Cardiac fibroblast (primary cell): ENCODE measurements at regions not wholly inside any gene's neighbourhood (a gene's known extent, or its start where the extent isn't known, plus 50 kb on each side); places are given as distances from the start of the nearest gene placed in this dataset.

ENCODE experiments used
- DNase-seq, 2 donors: peaks; one replicate each; pipeline versions ENCODE4 v3.0.0 to v3.0.0-alpha.2; 2010; ENCODE audit warnings: low read depth in 2 of 2
- H3K4me3 ChIP-seq, 2 donors: replicated peaks in 1 of 2; 1 replicate in 1 of 2; 2 replicates in 1 of 2; pipeline ENCODE4 v1.5.1; 2011; ENCODE audit warnings: low read depth in 2 of 2, low read length in 2 of 2, mild to moderate bottlenecking in 2 of 2, moderate library complexity in 1 of 2
- TF ChIP-seq, protein P1 (sequence below): IDR thresholded peaks from one replicate; pipeline ENCODE4 v1.5.1; 2011; ENCODE audit warnings: low read depth, mild to moderate bottlenecking, low read length, inconsistent platforms

DNA sequence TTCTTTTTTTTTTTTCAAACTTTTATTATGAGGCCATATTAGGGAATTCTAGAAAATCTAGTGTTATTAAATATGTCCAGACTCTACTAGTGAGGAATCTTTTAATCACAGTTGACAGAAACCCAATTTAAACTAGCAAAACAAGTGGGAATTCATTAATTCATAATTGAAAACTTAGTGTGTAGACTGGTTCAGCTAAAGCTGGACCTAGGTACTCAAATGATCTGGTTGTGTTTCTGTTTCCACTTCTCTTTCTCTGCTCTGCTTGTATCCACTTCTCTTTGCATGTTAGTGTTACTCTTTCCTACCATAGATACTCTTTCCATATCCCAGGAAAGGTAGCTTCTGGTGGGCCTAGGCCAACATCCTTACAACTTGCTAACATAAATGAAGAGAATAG is 81.2 kb upstream of the HIVEP3 start:
- no peak overlapping the region for H3K4me3 ChIP-seq
- TF ChIP-seq, protein P1, sequence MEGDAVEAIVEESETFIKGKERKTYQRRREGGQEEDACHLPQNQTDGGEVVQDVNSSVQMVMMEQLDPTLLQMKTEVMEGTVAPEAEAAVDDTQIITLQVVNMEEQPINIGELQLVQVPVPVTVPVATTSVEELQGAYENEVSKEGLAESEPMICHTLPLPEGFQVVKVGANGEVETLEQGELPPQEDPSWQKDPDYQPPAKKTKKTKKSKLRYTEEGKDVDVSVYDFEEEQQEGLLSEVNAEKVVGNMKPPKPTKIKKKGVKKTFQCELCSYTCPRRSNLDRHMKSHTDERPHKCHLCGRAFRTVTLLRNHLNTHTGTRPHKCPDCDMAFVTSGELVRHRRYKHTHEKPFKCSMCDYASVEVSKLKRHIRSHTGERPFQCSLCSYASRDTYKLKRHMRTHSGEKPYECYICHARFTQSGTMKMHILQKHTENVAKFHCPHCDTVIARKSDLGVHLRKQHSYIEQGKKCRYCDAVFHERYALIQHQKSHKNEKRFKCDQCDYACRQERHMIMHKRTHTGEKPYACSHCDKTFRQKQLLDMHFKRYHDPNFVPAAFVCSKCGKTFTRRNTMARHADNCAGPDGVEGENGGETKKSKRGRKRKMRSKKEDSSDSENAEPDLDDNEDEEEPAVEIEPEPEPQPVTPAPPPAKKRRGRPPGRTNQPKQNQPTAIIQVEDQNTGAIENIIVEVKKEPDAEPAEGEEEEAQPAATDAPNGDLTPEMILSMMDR: no peak
- DNase-seq: no peak

DNA sequence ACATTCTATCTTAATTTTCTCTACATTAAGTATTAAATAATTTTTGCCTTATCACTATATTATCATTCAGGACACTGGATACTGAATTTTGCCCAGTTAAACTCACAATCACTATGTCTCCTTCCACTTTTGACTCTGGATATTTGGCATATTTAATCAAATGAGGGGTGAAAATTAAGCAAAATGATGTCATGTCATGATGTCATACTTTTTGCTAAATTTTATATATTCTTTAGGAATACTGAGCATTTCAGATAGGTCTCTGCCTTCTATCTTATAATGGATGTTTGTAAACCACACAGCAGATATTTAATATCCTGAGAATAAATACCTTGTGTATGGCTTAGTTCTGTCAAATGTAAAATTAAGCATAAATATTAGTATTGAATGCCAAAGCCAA is 79.5 kb upstream of the HIVEP3 start:
- no peak overlapping the region for H3K4me3 ChIP-seq
- no peak for DNase-seq

DNA sequence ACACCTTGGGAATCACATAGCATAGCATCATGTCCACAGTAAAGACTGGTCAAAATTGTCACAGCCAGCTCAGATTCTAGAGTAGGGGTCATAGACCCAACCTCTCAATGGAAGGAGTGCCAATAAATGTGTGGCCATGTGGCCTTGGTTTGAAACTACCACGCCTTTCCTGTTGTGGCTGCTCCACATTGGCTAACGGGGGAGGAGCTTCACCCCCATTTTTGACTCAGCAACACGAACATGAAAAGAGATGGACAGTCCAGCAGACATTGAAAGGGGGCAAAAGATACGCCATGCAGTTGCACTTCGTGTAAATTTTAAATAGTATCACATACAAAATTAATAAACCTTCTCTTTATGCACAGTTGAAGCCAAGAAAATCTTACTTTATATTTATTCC is 78.4 kb upstream of the HIVEP3 start:
- TF ChIP-seq, protein P1: no peak
- no peak overlapping the region for H3K4me3 ChIP-seq
- no peak for DNase-seq

More for the DNA sequence above, 79.5 kb upstream of the HIVEP3 start:
- TF ChIP-seq, protein P1: no peak

DNA sequence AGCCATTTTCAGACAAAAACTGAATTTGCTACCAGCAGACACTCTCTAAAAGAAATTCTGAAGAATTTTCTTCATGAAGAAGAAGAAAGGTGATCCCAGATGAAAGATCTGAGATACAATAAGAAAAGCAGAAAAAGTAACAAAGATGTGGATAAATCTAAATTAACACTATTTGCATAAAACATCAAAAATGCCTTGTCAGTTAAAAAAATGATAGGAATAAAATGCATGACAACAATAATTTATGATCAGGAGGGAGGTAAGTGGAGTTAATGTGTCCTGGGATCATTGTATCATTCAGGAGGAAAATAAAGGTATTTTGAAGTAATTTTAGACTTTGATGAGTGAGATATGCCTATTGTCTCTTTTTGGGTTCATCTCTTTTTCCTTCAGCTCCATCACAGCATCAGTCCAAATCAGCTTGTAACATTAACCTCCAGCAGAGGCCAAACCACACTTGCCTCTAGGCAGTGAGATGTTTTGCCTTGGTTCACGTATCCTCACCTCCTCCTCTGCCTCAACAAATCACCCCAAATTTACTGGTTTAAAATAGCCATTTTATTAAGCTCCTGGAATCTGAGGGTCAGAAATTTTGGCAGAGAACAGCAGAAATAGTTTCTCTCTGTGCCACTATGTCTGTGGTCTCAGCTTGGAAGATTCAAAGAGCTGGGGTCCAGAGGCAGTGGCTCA is 76.9 kb upstream of the HIVEP3 start:
- TF ChIP-seq, protein P1: no peak
- no peak for DNase-seq
- no peak overlapping the region for H3K4me3 ChIP-seq

DNA sequence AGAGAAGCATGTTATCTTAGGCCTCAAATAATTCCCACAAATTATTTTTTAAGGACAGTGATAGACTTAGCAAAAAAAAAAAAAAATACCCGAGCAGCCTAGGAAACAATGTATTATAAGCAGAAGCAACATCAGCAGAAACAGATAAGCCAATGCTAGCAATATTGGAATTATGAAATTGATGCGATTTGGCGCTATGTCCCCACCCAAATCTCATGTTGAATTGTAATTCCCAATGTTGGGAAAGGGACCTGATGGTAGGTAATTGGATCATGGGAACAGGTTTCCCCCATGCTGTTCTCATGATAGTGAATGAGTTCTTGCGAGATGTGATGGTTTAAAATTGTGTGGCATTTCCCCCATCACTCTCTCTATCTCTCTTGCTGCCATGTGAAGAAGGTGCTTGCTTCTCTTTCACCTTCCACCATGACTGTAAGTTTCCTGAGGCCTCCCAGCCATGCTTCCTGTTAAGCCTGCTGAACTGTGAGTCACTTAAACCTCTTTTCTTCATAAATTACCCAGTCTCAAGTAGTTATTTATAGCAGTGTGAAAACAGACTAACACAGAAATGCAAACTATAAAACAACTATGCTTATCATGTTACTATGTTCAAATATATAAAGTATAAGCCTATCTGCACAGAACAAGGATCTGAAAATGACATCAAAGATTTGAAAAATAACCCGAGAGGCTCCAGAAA is 75.6 kb upstream of the HIVEP3 start:
- H3K4me3 ChIP-seq: no peak overlapping the region
- TF ChIP-seq, protein P1: no peak
- DNase-seq: no peak

DNA sequence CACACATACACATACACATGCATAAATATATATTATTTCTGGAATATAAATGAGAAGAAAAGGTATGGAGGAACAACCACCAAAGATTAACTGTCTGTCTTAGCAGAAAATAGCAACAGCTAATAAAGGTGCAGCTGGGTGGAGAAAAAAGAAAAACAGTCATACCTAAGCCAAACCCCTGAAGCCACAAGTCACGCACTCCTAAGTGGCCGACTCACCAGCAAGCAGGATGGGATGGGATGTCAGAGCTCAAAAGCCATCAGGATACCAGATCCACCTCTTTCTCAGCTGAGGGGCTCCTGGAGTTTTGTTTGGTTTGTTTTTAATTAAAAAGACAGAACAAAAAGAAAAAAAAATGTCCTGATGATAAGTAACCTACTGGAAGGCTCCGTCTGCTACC is 64.7 kb upstream of the HIVEP3 start:
- H3K4me3 ChIP-seq: no peak overlapping the region
- TF ChIP-seq, protein P1: no peak
- DNase-seq: no peak

DNA sequence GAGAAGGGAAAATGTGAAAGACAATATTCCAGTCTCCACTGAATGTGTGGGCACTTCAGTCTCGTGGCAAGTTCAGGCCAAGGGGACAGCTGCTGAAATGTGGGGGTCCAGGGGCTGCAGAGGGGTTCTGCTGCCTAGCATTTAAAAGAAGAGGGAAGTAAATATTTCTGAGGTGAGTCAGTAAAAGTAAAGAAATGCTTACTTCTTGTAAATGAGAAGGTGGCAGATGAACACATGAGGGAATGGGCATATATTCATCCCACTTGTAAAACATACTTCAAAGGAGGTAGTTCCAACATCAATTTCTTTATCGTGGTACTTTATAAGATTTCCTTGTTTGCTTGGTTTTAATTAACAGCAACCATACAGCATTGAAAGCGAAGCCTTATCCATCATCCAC is 63.1 kb upstream of the HIVEP3 start:
- no peak overlapping the region for H3K4me3 ChIP-seq
- TF ChIP-seq, protein P1: no peak
- no peak for DNase-seq
